Fibroblast of villous mesenchyme (primary cell): ENCODE measurements at regions not wholly inside any gene's neighbourhood (a gene's known extent, or its start where the extent isn't known, plus 50 kb on each side); places are given as distances from the start of the nearest gene placed in this dataset.
A peak's percentile ranks its signal among the peaks of the same experiment; 100 is the strongest.

ENCODE experiments used
- DNase-seq: peaks from one replicate; pipeline ENCODE4 v3.0.0-alpha.2; 2010; ENCODE audit warnings: low read depth
- H3K4me3 ChIP-seq: 2 replicates; pipeline ENCODE4 v1.5.1; 2011; ENCODE audit warnings: low read depth, mild to moderate bottlenecking, low read length
- CTCF ChIP-seq: IDR thresholded peaks from 2 replicates; pipeline ENCODE4 v1.5.1; 2012; ENCODE audit warnings: low read depth, mild to moderate bottlenecking, low read length; ENCODE audit not compliant: insufficient read depth

- H3K4me3 ChIP-seq: no peak overlapping the region
- TF ChIP-seq CTCF: no peak
- DNase-seq: no peak
Observed at GRCh38 chr2:121096611-121097010, 188.4 kb downstream of the TFCP2L1 start.

GRCh38 chr2:121098556-121098955, 186.4 kb downstream of the TFCP2L1 start:
- DNase-seq: no peak
- H3K4me3 ChIP-seq: no peak overlapping the region
- no peak for TF ChIP-seq CTCF

- TF ChIP-seq CTCF: peak; percentile 41
- no peak for DNase-seq
- H3K4me3 ChIP-seq: no peak overlapping the region
Observed at GRCh38 chr2:121099329-121100290, 185.4 kb downstream of the TFCP2L1 start.

- DNase-seq: no peak
- TF ChIP-seq CTCF: no peak
- no peak overlapping the region for H3K4me3 ChIP-seq
Observed at GRCh38 chr2:121101093-121101715, 183.8 kb downstream of the TFCP2L1 start.

GRCh38 chr2:121102941-121103340, 182.1 kb downstream of the TFCP2L1 start:
- no peak for DNase-seq
- no peak for TF ChIP-seq CTCF
- no peak overlapping the region for H3K4me3 ChIP-seq

GRCh38 chr2:121103960-121104359, 181.0 kb downstream of the TFCP2L1 start:
- no peak for TF ChIP-seq CTCF
- DNase-seq: no peak
- no peak overlapping the region for H3K4me3 ChIP-seq
